NCI-H128 (cell line): ENCODE measurements at regions not wholly inside any gene's neighbourhood (a gene's known extent, or its start where the extent isn't known, plus 50 kb on each side); places are given as distances from the start of the nearest gene placed in this dataset.
"Not testable (repeated sequence)": the region's sequence is repeated elsewhere in the genome, so short reads cannot be mapped to it uniquely, and the experiment has no call there.

Experiments used
- DNase-seq: peaks from one replicate; lab custom pipeline; 2025; ENCODE audit not compliant: unreplicated experiment; lab: John Stamatoyannopoulos, UW

GRCh38 chr12:73902260-73902659, 635.4 kb upstream of the ATXN7L3B start:
- no peak for DNase-seq

GRCh38 chr12:73906757-73907156, 630.9 kb upstream of the ATXN7L3B start:
- DNase-seq = no peak

DNA sequence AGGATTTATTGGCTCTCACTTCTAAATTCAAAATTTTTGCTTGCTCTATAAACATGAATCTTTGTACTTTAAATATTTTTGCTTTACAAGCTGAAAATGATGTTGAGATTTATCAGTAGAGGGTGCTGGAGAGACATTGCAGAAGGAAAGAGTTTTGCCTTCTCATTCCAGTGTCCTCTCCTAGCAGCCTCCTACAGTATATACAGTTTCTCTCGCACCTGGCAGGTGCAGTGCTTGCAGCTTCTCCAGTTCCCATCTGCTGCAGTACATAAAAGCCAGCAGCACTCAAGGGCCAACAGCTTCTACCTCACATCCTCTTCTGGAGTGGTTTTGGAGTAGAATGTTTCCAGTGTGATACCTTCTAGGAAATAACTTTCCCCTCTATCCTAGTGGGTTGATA, 601.8 kb upstream of the ATXN7L3B start:
- no peak for DNase-seq

- DNase-seq = no peak
Measured at GRCh38 chr12:73947326-73948026, 590.2 kb upstream of the ATXN7L3B start.

GRCh38 chr12:73950507-73950906, 587.1 kb upstream of the ATXN7L3B start:
- no peak for DNase-seq

GRCh38 chr12:73951956-73952703, 585.5 kb upstream of the ATXN7L3B start:
- no peak for DNase-seq

DNA sequence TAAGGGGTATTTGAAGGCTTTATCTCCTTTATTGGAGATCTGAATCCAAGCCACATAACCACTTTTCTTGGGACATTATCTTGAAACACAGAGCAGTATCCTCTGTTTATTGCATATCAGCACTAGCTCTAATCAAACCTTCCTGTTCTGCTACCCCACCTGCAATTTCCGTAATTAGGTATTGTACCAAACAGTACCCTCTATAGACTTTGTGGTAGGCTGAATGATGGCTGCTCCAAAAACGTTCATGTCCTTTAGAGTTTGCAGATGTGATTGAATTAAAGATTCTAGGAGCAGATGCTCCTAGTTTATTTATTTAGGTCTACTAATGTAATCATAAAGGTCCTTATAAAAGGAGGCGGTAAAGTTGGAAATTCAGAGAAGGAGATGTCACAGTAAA, 573.0 kb upstream of the ATXN7L3B start:
- no peak for DNase-seq

GRCh38 chr12:73973486-73973885, 564.1 kb upstream of the ATXN7L3B start:
- DNase-seq = no peak

- no peak for DNase-seq
Measured at GRCh38 chr12:73984552-73984951, 553.1 kb upstream of the ATXN7L3B start.

DNA sequence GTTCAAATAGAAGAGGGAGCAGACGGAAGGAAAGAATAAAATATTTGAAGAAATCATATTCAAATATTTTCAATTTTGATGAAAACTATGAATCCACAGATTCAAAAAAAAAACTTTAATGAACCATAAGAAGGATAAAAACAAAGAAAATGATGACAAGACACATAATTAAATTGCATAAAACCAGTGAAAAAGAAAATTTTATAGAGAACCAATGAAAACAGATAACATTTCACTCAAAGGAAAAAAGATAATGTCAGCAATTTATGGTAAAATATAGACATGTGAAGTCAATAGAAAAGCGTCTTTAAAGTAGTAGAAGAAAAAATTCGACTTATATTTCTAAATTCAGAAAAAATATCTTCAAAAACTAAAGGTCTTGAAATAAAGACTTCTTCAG, 546.5 kb upstream of the ATXN7L3B start:
- no peak for DNase-seq

- DNase-seq = no peak
Measured at GRCh38 chr12:73998894-73999293, 538.7 kb upstream of the ATXN7L3B start.

DNA sequence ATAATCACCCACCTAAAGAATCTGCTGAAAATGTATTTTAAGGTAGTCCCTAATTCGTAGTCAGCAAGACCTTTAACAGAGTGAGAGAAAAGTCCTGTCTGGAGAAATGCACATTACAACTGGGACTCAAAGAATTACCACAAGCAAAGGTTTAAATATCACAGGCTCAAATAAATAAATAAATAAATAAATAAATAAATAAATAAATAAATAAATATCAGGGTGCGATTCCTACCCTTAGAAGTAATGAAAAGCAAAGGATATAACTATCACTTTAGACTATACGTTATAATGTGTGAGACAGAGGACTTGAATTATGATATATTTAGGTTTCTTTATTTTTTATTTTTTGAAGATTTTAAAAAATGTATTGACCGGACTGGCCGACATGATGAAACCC, 522.5 kb upstream of the ATXN7L3B start:
- DNase-seq = no peak

GRCh38 chr12:74016324-74016723, 521.3 kb upstream of the ATXN7L3B start:
- DNase-seq = not testable (repeated sequence)

- DNase-seq = no peak
Measured at GRCh38 chr12:74018849-74019248, 518.8 kb upstream of the ATXN7L3B start.

- no peak for DNase-seq
Measured at GRCh38 chr12:74021937-74022336, 515.7 kb upstream of the ATXN7L3B start.

DNA sequence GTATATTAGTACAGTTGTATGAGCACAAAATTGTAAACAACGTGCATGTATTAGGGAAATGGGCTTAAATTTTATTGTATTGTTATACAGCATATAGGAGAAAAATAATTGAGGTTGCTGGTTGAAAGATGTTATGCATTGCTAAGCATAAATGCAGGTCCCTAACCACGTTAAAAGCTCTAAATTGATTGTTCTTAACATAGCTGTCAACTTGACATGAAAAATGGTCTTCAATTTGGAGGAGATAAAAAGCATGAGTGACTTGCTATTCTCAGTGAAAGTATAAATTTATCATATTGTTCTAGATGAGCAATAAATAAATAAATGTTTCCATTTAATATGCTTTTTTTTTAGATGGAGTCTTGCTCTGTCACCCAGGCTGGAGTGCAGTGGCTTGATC, 506.6 kb upstream of the ATXN7L3B start:
- no peak for DNase-seq

- DNase-seq = no peak
Measured at GRCh38 chr12:74033531-74033930, 504.1 kb upstream of the ATXN7L3B start.

DNA sequence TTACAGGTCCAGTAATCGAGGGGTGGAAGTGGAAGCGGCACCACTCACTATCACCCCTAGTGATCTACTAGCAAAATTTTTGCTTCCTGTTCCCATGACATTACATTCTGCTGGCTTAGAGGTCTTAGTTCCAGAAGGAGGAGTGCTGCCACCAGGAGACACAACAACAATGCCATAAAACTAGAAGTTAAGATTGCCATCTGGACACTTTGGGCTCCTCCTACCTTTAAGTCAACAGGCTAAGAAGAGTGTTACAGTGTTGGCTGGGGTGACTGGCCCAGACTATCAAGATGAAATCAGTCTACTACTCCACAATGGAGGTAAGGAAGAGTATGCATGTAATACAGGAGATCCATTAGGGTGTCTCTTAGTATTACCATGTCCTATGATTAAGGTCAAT, 498.5 kb upstream of the ATXN7L3B start:
- DNase-seq = not testable (repeated sequence)

GRCh38 chr12:74043343-74043742, 494.3 kb upstream of the ATXN7L3B start:
- DNase-seq = no peak

DNA sequence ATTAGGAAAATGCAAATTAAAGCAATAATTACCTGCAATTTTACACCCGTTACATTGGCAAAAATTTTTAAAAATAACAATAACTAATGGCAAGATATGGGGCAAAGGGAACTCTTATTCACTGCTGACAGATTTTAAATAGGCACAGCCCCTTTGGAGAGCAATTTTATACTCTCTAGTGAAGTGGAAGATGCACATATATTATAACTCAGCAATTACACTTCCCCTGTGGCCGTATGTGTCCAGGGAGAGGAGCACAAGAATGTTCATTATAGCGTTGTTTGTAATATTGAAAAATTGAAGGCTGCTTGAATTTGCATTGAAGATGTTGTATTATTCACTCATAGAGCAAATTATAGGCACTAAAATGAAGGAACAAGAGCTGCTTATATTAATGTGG, 488.3 kb upstream of the ATXN7L3B start:
- DNase-seq = no peak

GRCh38 chr12:74051848-74052247, 485.8 kb upstream of the ATXN7L3B start:
- no peak for DNase-seq

DNA sequence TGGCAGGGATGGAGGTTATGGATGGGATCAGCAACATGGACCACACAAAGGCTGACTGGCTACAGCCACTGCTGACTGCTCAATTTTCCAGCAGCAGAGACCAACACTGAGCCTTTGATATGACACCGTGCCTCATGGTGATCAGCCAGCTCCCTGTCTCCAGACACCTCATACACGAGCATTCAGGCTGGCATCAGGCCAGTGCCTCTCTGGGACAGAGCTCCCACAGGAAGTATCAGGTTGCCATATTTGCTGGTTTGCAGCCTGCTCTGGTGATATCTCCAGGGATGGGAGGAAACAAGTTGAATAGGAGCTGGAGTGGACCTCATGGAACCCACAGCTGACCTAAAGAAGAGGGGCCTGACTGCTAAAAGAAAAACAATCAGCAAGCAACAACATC, 471.2 kb upstream of the ATXN7L3B start:
- no peak for DNase-seq

GRCh38 chr12:74071182-74071581, 466.5 kb upstream of the ATXN7L3B start:
- DNase-seq = no peak
